ENCODE measurements at regions not wholly inside any gene's neighbourhood (a gene's known extent, or its start where the extent isn't known, plus 50 kb on each side); places are given as distances from the start of the nearest gene placed in this dataset.

GRCh38 chr16:49910541-49911071 is 54.7 kb upstream of the ZNF423 start:
- H3K27ac ChIP-seq: no peak overlapping the region
- TF ChIP-seq CTCF (conservative IDR thresholded peaks at IDR 0.05): no peak

- H3K27ac ChIP-seq: no peak overlapping the region
- no peak for TF ChIP-seq CTCF (conservative IDR thresholded peaks at IDR 0.05)
These were observed 55.5 kb upstream of the ZNF423 start for GRCh38 chr16:49911430-49911829.

GRCh38 chr16:49912721-49913120 is 56.8 kb upstream of the ZNF423 start:
- no peak for TF ChIP-seq CTCF (conservative IDR thresholded peaks at IDR 0.05)
- no peak overlapping the region for H3K27ac ChIP-seq

GRCh38 chr16:49913720-49914119 is 57.8 kb upstream of the ZNF423 start:
- no peak for TF ChIP-seq CTCF (conservative IDR thresholded peaks at IDR 0.05)
- H3K27ac ChIP-seq: no peak overlapping the region

GRCh38 chr16:49914657-49915056 is 58.7 kb upstream of the ZNF423 start:
- TF ChIP-seq CTCF (conservative IDR thresholded peaks at IDR 0.05): no peak
- no peak overlapping the region for H3K27ac ChIP-seq

GRCh38 chr16:49918257-49918656 is 62.3 kb upstream of the ZNF423 start:
- no peak overlapping the region for H3K27ac ChIP-seq
- no peak for TF ChIP-seq CTCF (conservative IDR thresholded peaks at IDR 0.05)

GRCh38 chr16:49919327-49919726 is 63.4 kb upstream of the ZNF423 start:
- TF ChIP-seq CTCF (conservative IDR thresholded peaks at IDR 0.05): no peak

More at GRCh38 chr16:49919327-49919726, 63.4 kb upstream of the ZNF423 start:
- H3K27ac ChIP-seq: no peak overlapping the region

All from VCaP (cell line).